ENCODE measurements at regions not wholly inside any gene's neighbourhood (a gene's known extent, or its start where the extent isn't known, plus 50 kb on each side); places are given as distances from the start of the nearest gene placed in this dataset.

DNA sequence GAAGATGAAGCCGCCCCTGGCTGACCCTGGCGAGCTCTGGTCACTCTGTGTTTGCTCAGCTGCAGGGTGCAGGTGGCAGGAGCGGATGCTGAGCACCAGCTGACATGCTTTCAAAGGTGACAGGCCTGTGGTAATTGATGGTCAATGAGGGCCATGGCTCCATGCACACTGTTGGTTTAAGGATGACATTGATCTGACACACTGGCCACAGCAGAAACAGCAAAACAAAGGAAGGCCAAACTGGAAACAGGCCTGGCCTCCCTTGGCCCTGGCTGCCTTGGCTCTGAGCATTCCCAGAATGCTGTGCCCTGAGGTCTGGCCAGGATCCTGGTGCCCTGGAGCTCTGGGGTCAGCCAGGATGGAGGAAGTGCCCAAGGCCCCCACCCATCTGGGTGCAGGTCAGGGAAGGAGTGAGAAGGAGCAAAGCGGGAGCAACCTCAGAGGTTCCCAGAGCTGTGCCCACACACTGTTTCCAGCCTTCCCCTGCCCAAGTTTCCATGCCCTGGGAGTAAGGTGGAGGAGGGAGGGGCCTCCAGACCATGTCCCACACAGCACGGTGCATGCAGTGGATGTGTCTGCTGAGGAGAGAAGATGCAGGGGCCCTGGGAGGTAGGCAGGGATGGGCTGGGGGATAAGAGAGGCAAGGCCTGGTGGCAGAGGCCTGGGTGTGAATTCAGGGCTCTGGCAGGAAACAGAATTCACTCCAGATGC lies 302.2 kb downstream of the RPS24 start:
- no peaks in the 10 kb centered on the region for H3K4me1 Mint-ChIP-seq (ENCODE audit: low read depth, unreplicated experiment)
- no peak for TF ChIP-seq CTCF (IDR thresholded peaks at IDR 0.05; ENCODE audit: unreplicated experiment)
- peaks cover 89% of the 10 kb centered on the region for H3K27me3 Mint-ChIP-seq (ENCODE audit: unreplicated experiment)
- H3K9me3 Mint-ChIP-seq (ENCODE audit: low read depth, unreplicated experiment) = no peaks in the 10 kb centered on the region
- intact Hi-C loops (cut with micrococcal nuclease; ENCODE audit: unreplicated experiment) = no loop called here
- no peak for DNase-seq
- no peak overlapping the region for H3K4me3 Mint-ChIP-seq (ENCODE audit: low read depth, unreplicated experiment)
- no TSS peak for BruUV-seq (replicated peaks)
- H3K36me3 Mint-ChIP-seq (ENCODE audit: insufficient read depth, unreplicated experiment) = no peaks in the 10 kb centered on the region
- H3K27ac Mint-ChIP-seq (ENCODE audit: unreplicated experiment) = no peak overlapping the region
- CTCF ChIA-PET = interaction anchor here (0.8 kb wide), 1 partner anchor 23 kb away, joined by 3 read pairs; no protein-coding TSS in a partner anchor

- no TSS peak for BruUV-seq (replicated peaks)
- H3K9me3 Mint-ChIP-seq (ENCODE audit: low read depth, unreplicated experiment) = no peaks in the 10 kb centered on the region
- no peaks in the 10 kb centered on the region for H3K4me1 Mint-ChIP-seq (ENCODE audit: low read depth, unreplicated experiment)
- peaks cover 85% of the 10 kb centered on the region for H3K27me3 Mint-ChIP-seq (ENCODE audit: unreplicated experiment)
- no peak overlapping the region for H3K27ac Mint-ChIP-seq (ENCODE audit: unreplicated experiment)
- H3K4me3 Mint-ChIP-seq (ENCODE audit: low read depth, unreplicated experiment) = no peak overlapping the region
- CTCF ChIA-PET = interaction anchor here (0.8 kb wide), 1 partner anchor 132 kb away, joined by 3 read pairs; no protein-coding TSS in a partner anchor
- no peak for TF ChIP-seq CTCF (IDR thresholded peaks at IDR 0.05; ENCODE audit: unreplicated experiment)
- no peak for DNase-seq
- intact Hi-C loops (cut with micrococcal nuclease; ENCODE audit: unreplicated experiment) = no loop called here
- no peaks in the 10 kb centered on the region for H3K36me3 Mint-ChIP-seq (ENCODE audit: insufficient read depth, unreplicated experiment)
Measured at GRCh38 chr10:78336402-78336791, 302.7 kb downstream of the RPS24 start.

GRCh38 chr10:78337016-78337415 lies 303.4 kb downstream of the RPS24 start:
- TF ChIP-seq CTCF (IDR thresholded peaks at IDR 0.05; ENCODE audit: unreplicated experiment) = no peak
- Mint-ChIP-seq H3K36me3 (ENCODE audit: insufficient read depth, unreplicated experiment) (no peaks in the 10 kb centered on the region), H3K27ac (ENCODE audit: unreplicated experiment) (no peak overlapping the region), H3K4me1 (ENCODE audit: low read depth, unreplicated experiment) (no peaks in the 10 kb centered on the region), H3K9me3 (ENCODE audit: low read depth, unreplicated experiment) (no peaks in the 10 kb centered on the region), H3K4me3 (ENCODE audit: low read depth, unreplicated experiment) (no peak overlapping the region), H3K27me3 (ENCODE audit: unreplicated experiment) (peaks cover 85% of the 10 kb centered on the region)
- intact Hi-C loops (cut with micrococcal nuclease; ENCODE audit: unreplicated experiment) = no loop called here
- CTCF ChIA-PET = interaction anchor here (0.8 kb wide), 1 partner anchor 132 kb away, joined by 3 read pairs; no protein-coding TSS in a partner anchor
- no peak for DNase-seq
- no TSS peak for BruUV-seq (replicated peaks)

DNA sequence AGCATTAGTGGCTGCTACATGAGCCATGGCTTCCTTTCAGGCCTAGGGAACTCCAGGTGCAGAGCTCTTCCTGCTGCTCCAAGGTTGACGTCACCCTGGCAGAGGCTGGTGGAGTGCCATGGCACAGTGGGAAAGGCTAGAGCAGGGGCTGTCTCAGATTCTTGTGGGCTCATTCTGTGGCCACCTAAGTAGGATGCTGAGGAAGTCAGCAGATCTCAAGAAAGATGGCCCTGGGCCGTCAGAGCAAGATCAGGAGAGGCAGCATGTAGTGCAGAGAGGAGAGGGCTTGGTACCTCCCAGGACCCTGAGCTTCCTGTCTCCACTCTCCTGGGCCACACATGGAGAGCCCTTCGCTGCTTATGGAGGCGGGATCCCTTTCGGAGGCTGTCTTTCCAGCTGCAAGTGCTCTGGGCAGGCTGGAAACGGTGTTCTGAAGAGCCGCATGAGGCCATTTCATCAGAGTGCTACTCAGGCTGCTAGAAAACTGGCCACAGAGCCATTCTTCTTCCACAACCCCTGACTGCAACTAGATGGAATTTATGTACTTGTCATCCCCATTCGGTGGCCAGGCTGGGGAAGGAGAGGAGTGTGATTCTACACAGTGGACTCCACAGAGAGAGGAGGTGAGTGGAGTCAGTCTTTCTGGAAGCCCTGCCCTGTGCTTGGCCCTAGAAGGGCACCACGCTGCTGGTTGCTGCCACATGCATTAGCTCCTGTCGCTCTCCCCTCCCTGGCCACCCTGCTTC lies 304.2 kb downstream of the RPS24 start:
- DNase-seq = no peak
- intact Hi-C loops (cut with micrococcal nuclease; ENCODE audit: unreplicated experiment) = no loop called here
- BruUV-seq (replicated peaks) = no TSS peak
- Mint-ChIP-seq H3K9me3 (ENCODE audit: low read depth, unreplicated experiment) (no peaks in the 10 kb centered on the region), H3K27ac (ENCODE audit: unreplicated experiment) (no peak overlapping the region), H3K27me3 (ENCODE audit: unreplicated experiment) (peaks cover 85% of the 10 kb centered on the region), H3K4me1 (ENCODE audit: low read depth, unreplicated experiment) (no peaks in the 10 kb centered on the region), H3K36me3 (ENCODE audit: insufficient read depth, unreplicated experiment) (no peaks in the 10 kb centered on the region), H3K4me3 (ENCODE audit: low read depth, unreplicated experiment) (no peak overlapping the region)
- TF ChIP-seq CTCF (IDR thresholded peaks at IDR 0.05; ENCODE audit: unreplicated experiment) = no peak
- CTCF ChIA-PET = interaction anchor here (0.6 kb wide), 1 partner anchor 125 kb away, joined by 4 read pairs; no protein-coding TSS in a partner anchor
